HG03159 (cell line): ENCODE measurements at regions not wholly inside any gene's neighbourhood (a gene's known extent, or its start where the extent isn't known, plus 50 kb on each side); places are given as distances from the start of the nearest gene placed in this dataset.
"Not testable (repeated sequence)": the region's sequence is repeated elsewhere in the genome, so short reads cannot be mapped to it uniquely, and the experiment has no call there.

Experiments used
- ATAC-seq: cut with Tn5 transposase; IDR thresholded peaks from one replicate; pipeline ENCODE4 v1.9.1; 2021; ENCODE audit warnings: mild to moderate bottlenecking, moderate library complexity; ENCODE audit not compliant: unreplicated experiment

GRCh38 chr11:98056945-98057344 lies 963.8 kb upstream of the CNTN5 start:
- ATAC-seq, result no peak

GRCh38 chr11:98059488-98059887 lies 961.3 kb upstream of the CNTN5 start:
- no peak for ATAC-seq

GRCh38 chr11:98060759-98061158 lies 960.0 kb upstream of the CNTN5 start:
- no peak for ATAC-seq

GRCh38 chr11:98061858-98062257 lies 958.9 kb upstream of the CNTN5 start:
- ATAC-seq, result no peak

- ATAC-seq, result no peak
Measured at GRCh38 chr11:98062714-98063113, 958.0 kb upstream of the CNTN5 start.

GRCh38 chr11:98068251-98068650 lies 952.5 kb upstream of the CNTN5 start:
- ATAC-seq, result no peak

- ATAC-seq, result not testable (repeated sequence)
Measured at GRCh38 chr11:98069147-98069546, 951.6 kb upstream of the CNTN5 start.

GRCh38 chr11:98069861-98070260 lies 950.9 kb upstream of the CNTN5 start:
- no peak for ATAC-seq

- ATAC-seq, result no peak
Measured at GRCh38 chr11:98090861-98091505, 929.8 kb upstream of the CNTN5 start.

- ATAC-seq, result no peak
Measured at GRCh38 chr11:98099371-98099770, 921.4 kb upstream of the CNTN5 start.

- ATAC-seq, result no peak
Measured at GRCh38 chr11:98100689-98101088, 920.1 kb upstream of the CNTN5 start.

- no peak for ATAC-seq
Measured at GRCh38 chr11:98101329-98101728, 919.4 kb upstream of the CNTN5 start.

GRCh38 chr11:98104249-98104648 lies 916.5 kb upstream of the CNTN5 start:
- ATAC-seq, result no peak

GRCh38 chr11:98107736-98108135 lies 913.0 kb upstream of the CNTN5 start:
- no peak for ATAC-seq

GRCh38 chr11:98110030-98110429 lies 910.7 kb upstream of the CNTN5 start:
- no peak for ATAC-seq

GRCh38 chr11:98115873-98116272 lies 904.9 kb upstream of the CNTN5 start:
- ATAC-seq, result no peak

- no peak for ATAC-seq
Measured at GRCh38 chr11:98130117-98130625, 890.6 kb upstream of the CNTN5 start.

- ATAC-seq, result no peak
Measured at GRCh38 chr11:98136357-98136756, 884.4 kb upstream of the CNTN5 start.

GRCh38 chr11:98137437-98137836 lies 883.3 kb upstream of the CNTN5 start:
- ATAC-seq, result no peak

GRCh38 chr11:98143661-98144060 lies 877.1 kb upstream of the CNTN5 start:
- ATAC-seq, result no peak

GRCh38 chr11:98153752-98154151 lies 867.0 kb upstream of the CNTN5 start:
- ATAC-seq, result no peak

GRCh38 chr11:98155696-98156095 lies 865.1 kb upstream of the CNTN5 start:
- ATAC-seq, result no peak

GRCh38 chr11:98177925-98178324 lies 842.8 kb upstream of the CNTN5 start:
- no peak for ATAC-seq
